ENCODE measurements at regions not wholly inside any gene's neighbourhood (a gene's known extent, or its start where the extent isn't known, plus 50 kb on each side); places are given as distances from the start of the nearest gene placed in this dataset.

GRCh38 chr4:117447925-117448324 lies 362.5 kb upstream of the TRAM1L1 start:
- DNase-seq, result peak in 1 of 2 donors; percentile 20

- DNase-seq, result no peak
These were observed 369.7 kb upstream of the TRAM1L1 start for GRCh38 chr4:117455088-117455487.

- DNase-seq, result no peak
These were observed 381.0 kb upstream of the TRAM1L1 start for GRCh38 chr4:117466388-117466787.

- no peak for DNase-seq
These were observed 382.0 kb upstream of the TRAM1L1 start for GRCh38 chr4:117467404-117467803.

GRCh38 chr4:117474987-117475386 lies 389.6 kb upstream of the TRAM1L1 start:
- DNase-seq, result no peak

- no peak for DNase-seq
These were observed 392.5 kb upstream of the TRAM1L1 start for GRCh38 chr4:117477925-117478324.

GRCh38 chr4:117478702-117479101 lies 393.3 kb upstream of the TRAM1L1 start:
- no peak for DNase-seq

- peak; percentile 3 to 21 for DNase-seq
These were observed 394.3 kb upstream of the TRAM1L1 start for GRCh38 chr4:117479673-117480072.

- no peak for DNase-seq
These were observed 396.4 kb upstream of the TRAM1L1 start for GRCh38 chr4:117481742-117482141.

GRCh38 chr4:117488692-117489091 lies 403.3 kb upstream of the TRAM1L1 start:
- no peak for DNase-seq

- DNase-seq, result no peak
These were observed 403.7 kb upstream of the TRAM1L1 start for GRCh38 chr4:117489107-117489506.

- DNase-seq, result no peak
These were observed 406.1 kb upstream of the TRAM1L1 start for GRCh38 chr4:117491516-117491915.

GRCh38 chr4:117495802-117496201 lies 410.4 kb upstream of the TRAM1L1 start:
- no peak for DNase-seq

GRCh38 chr4:117512414-117512813 lies 427.0 kb upstream of the TRAM1L1 start:
- no peak for DNase-seq

- no peak for DNase-seq
These were observed 429.2 kb upstream of the TRAM1L1 start for GRCh38 chr4:117514391-117515175.

GRCh38 chr4:117515921-117516320 lies 430.5 kb upstream of the TRAM1L1 start:
- DNase-seq, result no peak

- DNase-seq, result no peak
These were observed 442.2 kb upstream of the TRAM1L1 start for GRCh38 chr4:117527601-117528000.

GRCh38 chr4:117529401-117529800 lies 444.0 kb upstream of the TRAM1L1 start:
- DNase-seq, result no peak

- no peak for DNase-seq
These were observed 448.1 kb upstream of the TRAM1L1 start for GRCh38 chr4:117533501-117533900.

- DNase-seq, result no peak
These were observed 459.7 kb upstream of the TRAM1L1 start for GRCh38 chr4:117545039-117545438.

- DNase-seq, result no peak
These were observed 464.1 kb upstream of the TRAM1L1 start for GRCh38 chr4:117549524-117549923.

GRCh38 chr4:117550085-117550484 lies 464.7 kb upstream of the TRAM1L1 start:
- DNase-seq, result no peak

GRCh38 chr4:117560329-117560728 lies 474.0 kb upstream of the NDST3 start:
- DNase-seq, result no peak

- DNase-seq, result no peak
These were observed 460.2 kb upstream of the NDST3 start for GRCh38 chr4:117574085-117574484.

- no peak for DNase-seq
These were observed 458.4 kb upstream of the NDST3 start for GRCh38 chr4:117575850-117576249.

Measured in inflammatory macrophage treated with lipopolysaccharide for 1 hour (primary cell).